ENCODE measurements at regions not wholly inside any gene's neighbourhood (a gene's known extent, or its start where the extent isn't known, plus 50 kb on each side); places are given as distances from the start of the nearest gene placed in this dataset.

DNA sequence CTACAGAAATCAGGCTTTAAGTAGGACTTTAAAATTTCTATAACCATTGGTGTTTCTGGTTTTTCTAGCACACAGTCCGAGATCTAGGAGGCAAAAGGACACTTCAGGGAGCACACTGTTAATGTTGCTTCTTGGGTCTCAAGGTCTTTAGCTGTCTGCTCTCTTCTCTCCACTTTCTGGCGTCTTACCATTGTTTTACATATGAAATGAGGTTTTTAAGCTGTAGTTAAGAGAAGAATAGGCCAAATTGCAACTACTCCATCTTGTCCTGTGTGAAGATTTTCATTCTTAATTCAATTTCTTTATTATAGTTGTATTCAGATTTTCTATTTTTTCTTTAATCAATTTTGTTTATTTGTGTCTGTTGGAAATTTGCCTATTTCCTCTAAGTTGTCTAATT lies 151.4 kb downstream of the WNT7A start:
- no peaks in the 10 kb centered on the region for H3K23me2 ChIP-seq (ENCODE audit: insufficient read length, low read depth, low read length, poor library complexity, severe bottlenecking)
- H3K79me2 ChIP-seq (ENCODE audit: insufficient read depth, low read length): no peaks in the 10 kb centered on the region
- H3K56ac ChIP-seq (ENCODE audit: insufficient read length, low read depth, low read length): no peak overlapping the region
- H2BK20ac ChIP-seq (ENCODE audit: low read depth, low read length, poor library complexity, severe bottlenecking): no peak overlapping the region
- no peak overlapping the region for H2BK120ac ChIP-seq (ENCODE audit: low read depth, low read length, poor library complexity, severe bottlenecking)
- peaks cover 20 to 24% of the 10 kb centered on the region in 2 experiments for H3K9me3 Mint-ChIP-seq
- H4K8ac ChIP-seq (replicated peaks; ENCODE audit: insufficient read length, low read depth, low read length): no peak overlapping the region
- peaks cover 3 to 10% (median 7%) of the 10 kb centered on the region in 3 experiments; a peak in 6 of 7 replicates for H3K36me3 Mint-ChIP-seq (ENCODE audit: insufficient read depth in 1 of 3, low read depth in 3 of 3)
- no peak overlapping the region for H3K27ac ChIP-seq (ENCODE audit: insufficient read length, low read depth, low read length)
- peaks cover 6% of the 10 kb centered on the region; the same call in 1 of the 2 replicates for H3K4me1 ChIP-seq (ENCODE audit: insufficient read depth, low read length)
- no peak overlapping the region for H4K91ac ChIP-seq (ENCODE audit: insufficient read length, low read depth, low read length)
- H3T11ph ChIP-seq (ENCODE audit: low read length): no peak overlapping the region
- peak overlapping the region; percentile 26 to 35; a peak in 1 of 5 replicates for H3K4me3 Mint-ChIP-seq
- peak overlapping the region; percentile 90 to 94 (median 92) for H3K27ac Mint-ChIP-seq
- H3K27me3 Mint-ChIP-seq (ENCODE audit: low read depth): peaks cover 3% of the 10 kb centered on the region; the same call in 1 of the 2 replicates
- no peaks in the 10 kb centered on the region for H4K20me1 ChIP-seq (ENCODE audit: control insufficient read depth, insufficient read depth, insufficient read length)
- no peak overlapping the region for H2BK15ac ChIP-seq (ENCODE audit: low read depth, low read length)
- peak; percentile 27 for DNase-seq
- no peak overlapping the region for H3K4ac ChIP-seq (ENCODE audit: low read depth, low read length)
- no peaks in the 10 kb centered on the region for H3K27me3 ChIP-seq (ENCODE audit: insufficient read depth, low read length)
- H2AFZ ChIP-seq (ENCODE audit: low read length): no peak overlapping the region
- no peak overlapping the region for H2BK5ac ChIP-seq (ENCODE audit: insufficient read length, low read length)
- H3K14ac ChIP-seq (ENCODE audit: insufficient read depth, low read length): no peak overlapping the region
- H3K23ac ChIP-seq (ENCODE audit: insufficient read length, low read depth, low read length): no peak overlapping the region
- no peak overlapping the region for H2BK12ac ChIP-seq (ENCODE audit: insufficient read length, low read depth, low read length)
- WGBS (ENCODE audit: extremely low coverage, insufficient read length, low lambda C conversion rate): no CpG with 5 or more reads among the region's 2 CpGs
- no peak overlapping the region for H4K5ac ChIP-seq (ENCODE audit: insufficient read length, low read depth, low read length)
- no peak overlapping the region for H3K9ac ChIP-seq (ENCODE audit: extremely low read depth, insufficient read length, low read length)
- no peaks in the 10 kb centered on the region for H3K9me3 ChIP-seq (ENCODE audit: control insufficient read depth, low read depth, low read length)
- no peak overlapping the region for H3K4me2 ChIP-seq (ENCODE audit: insufficient read depth, insufficient read length, low read length)
- peaks cover 30 to 32% of the 10 kb centered on the region in 2 experiments for H3K4me1 Mint-ChIP-seq
- TF ChIP-seq, protein P1, sequence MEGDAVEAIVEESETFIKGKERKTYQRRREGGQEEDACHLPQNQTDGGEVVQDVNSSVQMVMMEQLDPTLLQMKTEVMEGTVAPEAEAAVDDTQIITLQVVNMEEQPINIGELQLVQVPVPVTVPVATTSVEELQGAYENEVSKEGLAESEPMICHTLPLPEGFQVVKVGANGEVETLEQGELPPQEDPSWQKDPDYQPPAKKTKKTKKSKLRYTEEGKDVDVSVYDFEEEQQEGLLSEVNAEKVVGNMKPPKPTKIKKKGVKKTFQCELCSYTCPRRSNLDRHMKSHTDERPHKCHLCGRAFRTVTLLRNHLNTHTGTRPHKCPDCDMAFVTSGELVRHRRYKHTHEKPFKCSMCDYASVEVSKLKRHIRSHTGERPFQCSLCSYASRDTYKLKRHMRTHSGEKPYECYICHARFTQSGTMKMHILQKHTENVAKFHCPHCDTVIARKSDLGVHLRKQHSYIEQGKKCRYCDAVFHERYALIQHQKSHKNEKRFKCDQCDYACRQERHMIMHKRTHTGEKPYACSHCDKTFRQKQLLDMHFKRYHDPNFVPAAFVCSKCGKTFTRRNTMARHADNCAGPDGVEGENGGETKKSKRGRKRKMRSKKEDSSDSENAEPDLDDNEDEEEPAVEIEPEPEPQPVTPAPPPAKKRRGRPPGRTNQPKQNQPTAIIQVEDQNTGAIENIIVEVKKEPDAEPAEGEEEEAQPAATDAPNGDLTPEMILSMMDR (conservative IDR thresholded peaks at IDR 0.05): no peak
- no peak overlapping the region for H3K18ac ChIP-seq (ENCODE audit: insufficient read length, low read depth, low read length)
- no peak overlapping the region for H2AK5ac ChIP-seq (ENCODE audit: insufficient read length, low read length)
- H3K79me1 ChIP-seq (ENCODE audit: insufficient read depth, low read depth, low read length, poor library complexity, severe bottlenecking): no peaks in the 10 kb centered on the region

All from H9 (cell line).